BJ (cell line): ENCODE measurements at regions not wholly inside any gene's neighbourhood (a gene's known extent, or its start where the extent isn't known, plus 50 kb on each side); places are given as distances from the start of the nearest gene placed in this dataset.
A peak's percentile ranks its signal among the peaks of the same experiment; 100 is the strongest.

ENCODE experiments used
- CTCF ChIA-PET: fragments of 350-600 bp; formaldehyde crosslinking; extraction: SDS; loops from one replicate; lab custom pipeline; 2021; ENCODE audit warnings: antibody characterized with exemption, inconsistent platforms; lab: Yijun Ruan, JAX
- POLR2A ChIA-PET: fragments of 300-600 bp; sonication (Branson Sonifier 250); formaldehyde crosslinking; extraction: SDS; loops from one replicate; lab custom pipeline; 2021; ENCODE audit warnings: antibody characterized with exemption; lab: Charles Lee
- DNase-seq: peaks from one replicate; pipeline ENCODE4 v3.0.0-alpha.2; 2011; ENCODE audit warnings: low read depth
- H3K27me3 ChIP-seq: 2 replicates; pipeline ENCODE4 v1.6.0; 2011; ENCODE audit warnings: low read length; ENCODE audit not compliant: control insufficient read depth, insufficient read depth
- H3K36me3 ChIP-seq: 2 replicates; pipeline ENCODE4 v1.5.1; 2011; ENCODE audit warnings: low read length; ENCODE audit not compliant: control insufficient read depth, insufficient read depth
- H3K4me3 ChIP-seq: 2 replicates; pipeline ENCODE4 v1.5.1; 2011; ENCODE audit warnings: low read depth, mild to moderate bottlenecking, control low read depth, low read length
- CTCF ChIP-seq: IDR thresholded peaks from 2 replicates; pipeline ENCODE4 v1.5.1; 2011; ENCODE audit warnings: low read depth, mild to moderate bottlenecking, control low read depth, inconsistent platforms, low read length, moderate library complexity; ENCODE audit not compliant: insufficient read depth

- no peaks in the 10 kb centered on the region for H3K27me3 ChIP-seq
- no peak overlapping the region for H3K4me3 ChIP-seq
- no peak for TF ChIP-seq CTCF
- H3K36me3 ChIP-seq = no peaks in the 10 kb centered on the region
- ChIA-PET CTCF (interaction anchor here (0.8 to 1.1 kb wide), 2 partner anchors 8 to 24 kb away, joined by 3 read pairs; no protein-coding TSS in a partner anchor), POLR2A (no interaction called here)
- DNase-seq = no peak
Measured at GRCh38 chr2:180071797-180072196, 64.7 kb upstream of the CWC22 start.

DNA sequence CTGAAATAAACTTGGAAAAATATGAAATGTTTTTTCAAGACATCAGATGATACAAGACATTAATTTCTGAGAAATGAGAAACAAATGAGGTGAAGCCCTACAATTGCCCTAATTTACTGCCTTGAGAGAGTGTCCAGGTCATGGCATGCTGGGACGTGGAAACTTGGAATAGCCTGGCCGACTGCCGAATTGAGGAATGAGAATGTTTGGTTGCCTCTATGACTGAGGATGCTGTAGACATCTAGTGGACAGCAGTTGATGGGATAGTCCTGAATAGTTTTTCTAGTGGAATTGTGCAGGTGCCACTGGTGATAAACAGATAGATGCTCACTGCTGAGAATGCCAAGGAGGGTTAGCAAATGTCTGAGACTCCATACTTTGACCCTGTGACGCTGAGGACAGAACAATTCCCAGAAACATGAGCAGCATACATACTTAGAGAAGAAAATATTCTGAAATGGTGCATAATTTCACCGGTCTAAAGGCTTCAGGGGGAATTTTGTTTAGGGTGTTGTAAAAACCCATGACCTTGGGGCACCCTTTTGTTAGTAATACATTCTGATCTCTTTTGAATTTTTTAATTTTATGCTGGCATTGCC is 56.5 kb upstream of the CWC22 start:
- ChIA-PET POLR2A (no interaction called here), CTCF (interaction anchor here (1.3 kb wide), 1 partner anchor 14 kb away, joined by 4 read pairs; no protein-coding TSS in a partner anchor)
- DNase-seq = no peak
- no peaks in the 10 kb centered on the region for H3K36me3 ChIP-seq
- 0 out of 2 replicates have a peak, but pooled peaks have one; percentile 20 for TF ChIP-seq CTCF
- H3K27me3 ChIP-seq = no peaks in the 10 kb centered on the region
- no peak overlapping the region for H3K4me3 ChIP-seq

DNA sequence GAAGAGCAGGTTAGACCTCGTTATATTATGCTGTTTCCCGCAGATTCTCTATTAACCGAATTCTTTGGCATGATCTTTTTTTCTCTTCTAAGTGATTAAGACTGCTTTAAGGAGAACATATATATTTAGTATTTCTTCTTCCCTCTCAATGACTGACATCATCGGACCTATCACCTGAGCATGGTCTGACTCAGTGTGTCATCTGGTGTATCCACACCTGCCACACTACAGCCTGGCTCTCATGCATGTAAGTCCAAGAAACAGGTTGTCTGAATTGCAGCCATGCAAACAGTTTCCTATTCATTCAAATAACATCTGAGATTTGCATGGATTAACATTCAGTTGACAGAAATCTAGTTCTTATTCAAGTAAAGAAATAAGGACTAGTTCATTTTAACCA is 55.1 kb upstream of the CWC22 start:
- no peak for DNase-seq
- POLR2A ChIA-PET = no interaction called here
- CTCF ChIA-PET = interaction anchor here (1.7 kb wide), 1 partner anchor 15 kb away, joined by 6 read pairs; no protein-coding TSS in a partner anchor
- no peak for TF ChIP-seq CTCF
- H3K36me3 ChIP-seq = no peaks in the 10 kb centered on the region
- H3K27me3 ChIP-seq = no peaks in the 10 kb centered on the region
- H3K4me3 ChIP-seq = no peak overlapping the region

DNA sequence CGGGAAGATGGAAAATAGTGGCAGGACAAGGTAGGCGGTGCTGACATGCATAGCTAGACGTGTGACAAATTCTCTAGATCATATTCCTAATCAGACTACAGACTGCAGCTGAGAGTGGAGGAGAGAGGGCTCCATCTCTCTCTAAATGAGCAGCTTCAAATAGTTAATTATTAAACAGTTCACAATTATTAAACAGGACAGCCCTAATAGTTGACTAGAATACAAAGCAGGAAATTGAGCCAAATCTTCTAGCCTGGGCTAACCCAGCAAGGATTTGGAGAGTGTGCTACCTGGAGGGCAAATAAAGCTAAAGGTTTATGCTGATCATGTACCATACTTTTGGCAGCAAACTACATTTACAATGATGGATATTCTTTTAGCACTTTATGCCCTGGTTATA is 54.4 kb upstream of the CWC22 start:
- no peak for DNase-seq
- POLR2A ChIA-PET = no interaction called here
- no peak overlapping the region for H3K4me3 ChIP-seq
- CTCF ChIA-PET = interaction anchor here (1.7 kb wide), 1 partner anchor 16 kb away, joined by 6 read pairs; no protein-coding TSS in a partner anchor
- no peaks in the 10 kb centered on the region for H3K27me3 ChIP-seq
- no peaks in the 10 kb centered on the region for H3K36me3 ChIP-seq
- TF ChIP-seq CTCF = no peak

- no peak overlapping the region for H3K4me3 ChIP-seq
- H3K36me3 ChIP-seq = no peaks in the 10 kb centered on the region
- no peaks in the 10 kb centered on the region for H3K27me3 ChIP-seq
- TF ChIP-seq CTCF = no peak
- POLR2A ChIA-PET = no interaction called here
- CTCF ChIA-PET = interaction anchor here (1.7 kb wide), 1 partner anchor 16 kb away, joined by 6 read pairs; no protein-coding TSS in a partner anchor
- DNase-seq = no peak
Measured at GRCh38 chr2:180061085-180061484, 54.0 kb upstream of the CWC22 start.
